Keratinocyte (primary cell): ENCODE measurements at regions not wholly inside any gene's neighbourhood (a gene's known extent, or its start where the extent isn't known, plus 50 kb on each side); places are given as distances from the start of the nearest gene placed in this dataset.

ENCODE experiments used
- DNase-seq: peaks from one replicate; pipeline ENCODE4 v3.0.0-alpha.2; 2011; ENCODE audit warnings: low read depth, missing footprints, low spot score
- FAIRE-seq: peaks from 2 replicates; lab custom pipeline; 2011; peaks lifted over from hg19 to GRCh38; lab: Jason Lieb, UNC
- H2AFZ ChIP-seq: 2 replicates; pipeline ENCODE4 v1.6.0; 2012; ENCODE audit warnings: low read length, control low read depth, inconsistent platforms; ENCODE audit not compliant: control insufficient read depth
- H3K27ac ChIP-seq: 2 replicates; pipeline ENCODE4 v1.5.1; 2011; ENCODE audit warnings: low read length; ENCODE audit not compliant: control insufficient read depth, insufficient read depth
- H3K27me3 ChIP-seq: 3 replicates; pipeline ENCODE4 v1.6.0; 2011; ENCODE audit warnings: low read length; ENCODE audit not compliant: control insufficient read depth, insufficient read depth; ENCODE audit errors: extremely low read depth
- H3K36me3 ChIP-seq, 2 experiments: 2 replicates in 1 of 2; 3 replicates in 1 of 2; pipeline ENCODE4 v1.5.1; 2011; ENCODE audit warnings: low read length in 2 of 2, mild to moderate bottlenecking in 1 of 2; ENCODE audit not compliant: control insufficient read depth in 2 of 2, insufficient read depth in 2 of 2; ENCODE audit errors: extremely low read depth in 1 of 2
- H3K4me1 ChIP-seq: 3 replicates; pipeline ENCODE4 v1.5.1; 2011; ENCODE audit warnings: low read length; ENCODE audit not compliant: control insufficient read depth, insufficient read depth; ENCODE audit errors: extremely low read depth
- H3K4me2 ChIP-seq: 3 replicates; pipeline ENCODE4 v1.6.0; 2011; ENCODE audit warnings: low read depth, low read length; ENCODE audit not compliant: control insufficient read depth, insufficient read depth; ENCODE audit errors: extremely low read depth
- H3K4me3 ChIP-seq, 3 experiments: fragments of 200-600 bp in 1 of 3; sonication (generic) in 1 of 3; 2 replicates in 2 of 3; 3 replicates in 1 of 3; pipeline ENCODE4 v1.5.1; 2011 to 2016; ENCODE audit warnings: low read length in 3 of 3, mild to moderate bottlenecking in 3 of 3, control low read depth in 2 of 3, inconsistent platforms in 1 of 3, low read depth in 1 of 3, mixed read lengths in 1 of 3, mixed run types in 1 of 3, moderate library complexity in 1 of 3; ENCODE audit not compliant: control insufficient read depth in 2 of 3, insufficient read depth in 2 of 3; ENCODE audit errors: extremely low read depth in 1 of 3
- H3K79me2 ChIP-seq: 2 replicates; pipeline ENCODE4 v1.6.0; 2012; ENCODE audit warnings: low read length; ENCODE audit not compliant: control insufficient read depth, insufficient read depth
- H3K9ac ChIP-seq: 3 replicates; pipeline ENCODE4 v1.6.0; 2011; ENCODE audit warnings: low read length; ENCODE audit not compliant: control insufficient read depth, insufficient read depth; ENCODE audit errors: extremely low read depth
- H3K9me1 ChIP-seq: 3 replicates; pipeline ENCODE4 v1.6.0; 2011; ENCODE audit warnings: low read length; ENCODE audit not compliant: control insufficient read depth, insufficient read depth; ENCODE audit errors: extremely low read depth
- H3K9me3 ChIP-seq: 2 replicates; pipeline ENCODE4 v1.5.1; 2012; ENCODE audit warnings: low read depth, low read length; ENCODE audit not compliant: control insufficient read depth
- H4K20me1 ChIP-seq: 3 replicates; pipeline ENCODE4 v1.6.0; 2011; ENCODE audit warnings: low read length; ENCODE audit not compliant: control insufficient read depth, insufficient read depth; ENCODE audit errors: extremely low read depth
- CTCF ChIP-seq, 3 experiments: IDR thresholded peaks in 1 of 3; conservative IDR thresholded peaks in 1 of 3; optimal IDR thresholded peaks in 1 of 3; 2 replicates in 2 of 3; 3 replicates in 1 of 3; pipeline versions ENCODE3 to v1.5.1; 2011; ENCODE audit warnings: low read length in 3 of 3, mild to moderate bottlenecking in 3 of 3, moderate library complexity in 2 of 3, control low read depth in 1 of 3, inconsistent platforms in 1 of 3; ENCODE audit not compliant: insufficient read depth in 2 of 3; ENCODE audit errors: extremely low read depth in 1 of 3
- EZH2 ChIP-seq: IDR thresholded peaks from one replicate; pipeline ENCODE4 v1.6.1; 2012; ENCODE audit warnings: inconsistent platforms, mild to moderate bottlenecking, low read length, moderate library complexity
- dilution Hi-C: fragments of 300-500 bp; cut with MboI; formaldehyde crosslinking; loops from one replicate; pipeline ENCODE4 v1.7.0; 2020; ENCODE audit warnings: low sequenced_read_pairs; ENCODE audit not compliant: extremely low pct_ligation_motif_present

GRCh38 chr7:68441645-68442044 is 1156.6 kb upstream of the AUTS2 start:
- Histone ChIP-seq H3K9ac (no peak overlapping the region), H3K36me3 (no peaks in the 10 kb centered on the region), H3K27me3 (no peaks in the 10 kb centered on the region), H2AFZ (no peak overlapping the region), H3K27ac (no peak overlapping the region), H3K9me3 (no peaks in the 10 kb centered on the region), H3K4me3 (no peak overlapping the region), H3K4me1 (no peaks in the 10 kb centered on the region), H3K9me1 (no peaks in the 10 kb centered on the region), H3K4me2 (no peak overlapping the region), H3K79me2 (no peaks in the 10 kb centered on the region), H4K20me1 (no peaks in the 10 kb centered on the region)
- TF ChIP-seq CTCF (optimal IDR thresholded peaks at IDR 0.05 in 1 of 3, IDR thresholded peaks at IDR 0.05 in 1 of 3, conservative IDR thresholded peaks at IDR 0.05 in 1 of 3; ENCODE audit: extremely low read depth in 1 of 3, insufficient read depth in 2 of 3, low read length in 3 of 3) (no peak), EZH2 (no peak)
- DNase-seq (no peak), FAIRE-seq (no peak)
- dilution Hi-C loops, result no loop called here

GRCh38 chr7:68442931-68443631 is 1155.2 kb upstream of the AUTS2 start:
- H3K4me2 ChIP-seq, result no peak overlapping the region
- no peak overlapping the region for H3K27ac ChIP-seq
- TF ChIP-seq CTCF (optimal IDR thresholded peaks at IDR 0.05 in 1 of 3, IDR thresholded peaks at IDR 0.05 in 1 of 3, conservative IDR thresholded peaks at IDR 0.05 in 1 of 3; ENCODE audit: extremely low read depth in 1 of 3, insufficient read depth in 2 of 3, low read length in 3 of 3) (no peak), EZH2 (no peak)
- no peaks in the 10 kb centered on the region for H4K20me1 ChIP-seq
- no peak overlapping the region for H3K9ac ChIP-seq
- no peak overlapping the region for H2AFZ ChIP-seq
- H3K9me3 ChIP-seq, result no peaks in the 10 kb centered on the region
- dilution Hi-C loops, result no loop called here
- no peaks in the 10 kb centered on the region for H3K9me1 ChIP-seq
- no peaks in the 10 kb centered on the region for H3K36me3 ChIP-seq
- no peak for FAIRE-seq
- no peak for DNase-seq
- no peaks in the 10 kb centered on the region for H3K27me3 ChIP-seq
- H3K79me2 ChIP-seq, result no peaks in the 10 kb centered on the region
- no peaks in the 10 kb centered on the region for H3K4me1 ChIP-seq
- H3K4me3 ChIP-seq, result no peak overlapping the region
